ENCODE measurements at regions not wholly inside any gene's neighbourhood (a gene's known extent, or its start where the extent isn't known, plus 50 kb on each side); places are given as distances from the start of the nearest gene placed in this dataset.

GRCh38 chr12:90653040-90653439 is 301.9 kb downstream of the CCER1 start:
- H3K4me1 ChIP-seq: no peaks in the 10 kb centered on the region
- no peaks in the 10 kb centered on the region for H3K9me3 ChIP-seq
- no peaks in the 10 kb centered on the region for H3K36me3 ChIP-seq
- TF ChIP-seq CTCF (IDR thresholded peaks at IDR 0.05): no peak
- no peak for TF ChIP-seq POLR2A (IDR thresholded peaks at IDR 0.05)
- DNase-seq: no peak
- H3K27ac ChIP-seq: no peak overlapping the region
- no peaks in the 10 kb centered on the region for H3K27me3 ChIP-seq
- 76 to 83% methylated on average over 2 of the region's 2 CpGs for WGBS, 2 donors
- no peak overlapping the region for H3K4me3 ChIP-seq (replicated peaks in 1 of 3)
- intact Hi-C loops (cut with DNase I): no loop called here

- Histone ChIP-seq H3K36me3 (no peaks in the 10 kb centered on the region), H3K27ac (no peak overlapping the region), H3K9me3 (no peaks in the 10 kb centered on the region), H3K4me1 (no peaks in the 10 kb centered on the region), H3K4me3 (replicated peaks in 1 of 3) (no peak overlapping the region), H3K27me3 (no peaks in the 10 kb centered on the region)
- TF ChIP-seq POLR2A (IDR thresholded peaks at IDR 0.05): no peak
- TF ChIP-seq CTCF (IDR thresholded peaks at IDR 0.05): no peak
- WGBS, 2 donors: 71 to 73% methylated on average over 2 of the region's 2 CpGs
- intact Hi-C loops (cut with DNase I): no loop called here
- no peak for DNase-seq
These were observed 302.7 kb downstream of the CCER1 start for GRCh38 chr12:90652280-90652679.

GRCh38 chr12:90645181-90645580 is 309.8 kb downstream of the CCER1 start:
- Histone ChIP-seq H3K4me3 (replicated peaks in 1 of 3) (no peak overlapping the region), H3K27ac (no peak overlapping the region), H3K4me1 (no peaks in the 10 kb centered on the region), H3K9me3 (no peaks in the 10 kb centered on the region), H3K27me3 (no peaks in the 10 kb centered on the region), H3K36me3 (no peaks in the 10 kb centered on the region)
- 74 to 92% methylated on average over 1 of the region's 1 CpG for WGBS, 2 donors
- TF ChIP-seq POLR2A (IDR thresholded peaks at IDR 0.05) (no peak), CTCF (IDR thresholded peaks at IDR 0.05) (no peak)
- DNase-seq: no peak
- intact Hi-C loops (cut with DNase I): no loop called here

- no peak overlapping the region for H3K4me3 ChIP-seq (replicated peaks in 1 of 3)
- 0% methylated on average over 1 of the region's 1 CpG for WGBS, 2 donors
These were observed 323.3 kb downstream of the CCER1 start for GRCh38 chr12:90631591-90632212.

GRCh38 chr12:90630006-90630405 is 325.0 kb downstream of the CCER1 start:
- H3K27me3 ChIP-seq: no peaks in the 10 kb centered on the region
- intact Hi-C loops (cut with DNase I): no loop called here
- no peaks in the 10 kb centered on the region for H3K9me3 ChIP-seq
- DNase-seq: no peak
- H3K36me3 ChIP-seq: no peaks in the 10 kb centered on the region
- H3K4me1 ChIP-seq: no peaks in the 10 kb centered on the region
- H3K27ac ChIP-seq: no peak overlapping the region
- no peak for TF ChIP-seq POLR2A (IDR thresholded peaks at IDR 0.05)
- TF ChIP-seq CTCF (IDR thresholded peaks at IDR 0.05): no peak
- H3K4me3 ChIP-seq (replicated peaks in 1 of 3): no peak overlapping the region

More at GRCh38 chr12:90631591-90632212, 323.3 kb downstream of the CCER1 start:
- Histone ChIP-seq H3K9me3 (no peaks in the 10 kb centered on the region), H3K4me1 (no peaks in the 10 kb centered on the region), H3K27me3 (no peaks in the 10 kb centered on the region), H3K27ac (no peak overlapping the region), H3K36me3 (no peaks in the 10 kb centered on the region)
- TF ChIP-seq POLR2A (IDR thresholded peaks at IDR 0.05): no peak
- TF ChIP-seq CTCF (IDR thresholded peaks at IDR 0.05): no peak
- DNase-seq: no peak
- intact Hi-C loops (cut with DNase I): no loop called here

Measured in thyroid gland (tissue), 4 donors.